ENCODE measurements at regions not wholly inside any gene's neighbourhood (a gene's known extent, or its start where the extent isn't known, plus 50 kb on each side); places are given as distances from the start of the nearest gene placed in this dataset.
"Not testable (repeated sequence)": the region's sequence is repeated elsewhere in the genome, so short reads cannot be mapped to it uniquely, and the experiment has no call there.

- TF ChIP-seq CTCF (IDR thresholded peaks at IDR 0.05; ENCODE audit: low read depth, low read length, missing control alignments) = no peak
- in situ Hi-C loops (cut with HindIII; ENCODE audit: low sequenced_read_pairs) = no loop called here
- no peak overlapping the region for H3K4me3 ChIP-seq (ENCODE audit: low read depth, low read length)
- DNase-seq (ENCODE audit: low read depth) = no peak
Measured at GRCh38 chr5:130762031-130762430, 403.0 kb downstream of the HINT1 start.

- TF ChIP-seq CTCF (IDR thresholded peaks at IDR 0.05; ENCODE audit: low read depth, low read length, missing control alignments) = no peak
- no peak overlapping the region for H3K4me3 ChIP-seq (ENCODE audit: low read depth, low read length)
- in situ Hi-C loops (cut with HindIII; ENCODE audit: low sequenced_read_pairs) = no loop called here
- DNase-seq (ENCODE audit: low read depth) = no peak
Measured at GRCh38 chr5:130759061-130759460, 406.0 kb downstream of the HINT1 start.

GRCh38 chr5:130747556-130747955 lies 417.5 kb downstream of the HINT1 start:
- DNase-seq (ENCODE audit: low read depth) = no peak
- in situ Hi-C loops (cut with HindIII; ENCODE audit: low sequenced_read_pairs) = no loop called here
- no peak overlapping the region for H3K4me3 ChIP-seq (ENCODE audit: low read depth, low read length)
- no peak for TF ChIP-seq CTCF (IDR thresholded peaks at IDR 0.05; ENCODE audit: low read depth, low read length, missing control alignments)

- in situ Hi-C loops (cut with HindIII; ENCODE audit: low sequenced_read_pairs) = not testable (repeated sequence)
Measured at GRCh38 chr5:130746641-130747040, 418.4 kb downstream of the HINT1 start.

GRCh38 chr5:130743092-130743491 lies 422.0 kb downstream of the HINT1 start:
- no peak for DNase-seq (ENCODE audit: low read depth)
- H3K4me3 ChIP-seq (ENCODE audit: low read depth, low read length) = no peak overlapping the region
- in situ Hi-C loops (cut with HindIII; ENCODE audit: low sequenced_read_pairs) = no loop called here
- TF ChIP-seq CTCF (IDR thresholded peaks at IDR 0.05; ENCODE audit: low read depth, low read length, missing control alignments) = no peak

More at GRCh38 chr5:130746641-130747040, 418.4 kb downstream of the HINT1 start:
- H3K4me3 ChIP-seq (ENCODE audit: low read depth, low read length); DNase-seq (ENCODE audit: low read depth): not testable (repeated sequence)

- no peak for DNase-seq (ENCODE audit: low read depth)
Measured at GRCh38 chr5:130740047-130740569, 424.9 kb downstream of the HINT1 start.

GRCh38 chr5:130731839-130732238 lies 433.2 kb downstream of the HINT1 start:
- H3K4me3 ChIP-seq (ENCODE audit: low read depth, low read length) = no peak overlapping the region
- in situ Hi-C loops (cut with HindIII; ENCODE audit: low sequenced_read_pairs) = no loop called here
- no peak for TF ChIP-seq CTCF (IDR thresholded peaks at IDR 0.05; ENCODE audit: low read depth, low read length, missing control alignments)
- DNase-seq (ENCODE audit: low read depth) = no peak

More at GRCh38 chr5:130740047-130740569, 424.9 kb downstream of the HINT1 start:
- no peak for TF ChIP-seq CTCF (IDR thresholded peaks at IDR 0.05; ENCODE audit: low read depth, low read length, missing control alignments)
- no peak overlapping the region for H3K4me3 ChIP-seq (ENCODE audit: low read depth, low read length)
- in situ Hi-C loops (cut with HindIII; ENCODE audit: low sequenced_read_pairs) = no loop called here
